HG02852 (cell line): ENCODE measurements at regions not wholly inside any gene's neighbourhood (a gene's known extent, or its start where the extent isn't known, plus 50 kb on each side); places are given as distances from the start of the nearest gene placed in this dataset.

Source experiments
- ATAC-seq: cut with Tn5 transposase; IDR thresholded peaks from one replicate; pipeline ENCODE4 v1.9.1; 2021; ENCODE audit warnings: mild to moderate bottlenecking, moderate library complexity; ENCODE audit not compliant: unreplicated experiment

GRCh38 chr6:165917576-165917975, 250.1 kb downstream of the TBXT start:
- ATAC-seq: no peak

- no peak for ATAC-seq
These were observed 252.2 kb upstream of the PDE10A start for GRCh38 chr6:165915022-165915770.

GRCh38 chr6:165913676-165914570, 250.9 kb upstream of the PDE10A start:
- ATAC-seq: no peak

- ATAC-seq: no peak
These were observed 247.3 kb upstream of the PDE10A start for GRCh38 chr6:165910184-165910966.

- no peak for ATAC-seq
These were observed 243.7 kb upstream of the PDE10A start for GRCh38 chr6:165906736-165907135.

- ATAC-seq: no peak
These were observed 242.7 kb upstream of the PDE10A start for GRCh38 chr6:165905744-165906143.

GRCh38 chr6:165900970-165901369, 237.9 kb upstream of the PDE10A start:
- ATAC-seq: no peak

- ATAC-seq: no peak
These were observed 236.6 kb upstream of the PDE10A start for GRCh38 chr6:165899611-165900010.

- no peak for ATAC-seq
These were observed 232.6 kb upstream of the PDE10A start for GRCh38 chr6:165895421-165896165.

GRCh38 chr6:165894171-165894825, 231.3 kb upstream of the PDE10A start:
- no peak for ATAC-seq

- ATAC-seq: no peak
These were observed 230.4 kb upstream of the PDE10A start for GRCh38 chr6:165893431-165893830.

GRCh38 chr6:165891320-165891719, 228.3 kb upstream of the PDE10A start:
- no peak for ATAC-seq

- ATAC-seq: no peak
These were observed 227.3 kb upstream of the PDE10A start for GRCh38 chr6:165890404-165890735.

- ATAC-seq: no peak
These were observed 226.8 kb upstream of the PDE10A start for GRCh38 chr6:165889636-165890403.

GRCh38 chr6:165886169-165886568, 223.1 kb upstream of the PDE10A start:
- ATAC-seq: no peak

- peak; percentile 97 for ATAC-seq
These were observed 222.0 kb upstream of the PDE10A start for GRCh38 chr6:165884813-165885765.

- no peak for ATAC-seq
These were observed 221.0 kb upstream of the PDE10A start for GRCh38 chr6:165883851-165884640.

- no peak for ATAC-seq
These were observed 218.8 kb upstream of the PDE10A start for GRCh38 chr6:165881806-165882205.
